ENCODE measurements at regions not wholly inside any gene's neighbourhood (a gene's known extent, or its start where the extent isn't known, plus 50 kb on each side); places are given as distances from the start of the nearest gene placed in this dataset.

GRCh38 chr2:13485256-13485655 is 768.5 kb downstream of the TRIB2 start:
- Histone ChIP-seq H2BK20ac (ENCODE audit: low read depth, low read length, poor library complexity, severe bottlenecking) (no peak overlapping the region), H3T11ph (ENCODE audit: low read length) (no peak overlapping the region), H3K27me3 (ENCODE audit: insufficient read depth, low read length) (no peaks in the 10 kb centered on the region), H3K4me2 (ENCODE audit: insufficient read depth, insufficient read length, low read length) (no peak overlapping the region), H4K91ac (ENCODE audit: insufficient read length, low read depth, low read length) (no peak overlapping the region), H3K56ac (ENCODE audit: insufficient read length, low read depth, low read length) (no peak overlapping the region), H2AK5ac (ENCODE audit: insufficient read length, low read length) (no peak overlapping the region), H3K79me1 (ENCODE audit: insufficient read depth, low read depth, low read length, poor library complexity, severe bottlenecking) (no peaks in the 10 kb centered on the region), H2BK15ac (ENCODE audit: low read depth, low read length) (no peak overlapping the region), H3K23ac (ENCODE audit: insufficient read length, low read depth, low read length) (no peak overlapping the region), H3K4me1 (ENCODE audit: insufficient read depth, low read length) (no peaks in the 10 kb centered on the region), H2BK5ac (ENCODE audit: insufficient read length, low read length) (no peak overlapping the region), H2AFZ (ENCODE audit: low read length) (no peak overlapping the region), H3K14ac (ENCODE audit: insufficient read depth, low read length) (no peak overlapping the region), H3K4ac (ENCODE audit: low read depth, low read length) (no peak overlapping the region), H4K20me1 (ENCODE audit: control insufficient read depth, insufficient read depth, insufficient read length) (no peaks in the 10 kb centered on the region), H2BK120ac (ENCODE audit: low read depth, low read length, poor library complexity, severe bottlenecking) (no peak overlapping the region), H3K79me2 (ENCODE audit: insufficient read depth, low read length) (no peaks in the 10 kb centered on the region), H3K27ac (ENCODE audit: insufficient read length, low read depth, low read length) (no peak overlapping the region), H2BK12ac (ENCODE audit: insufficient read length, low read depth, low read length) (no peak overlapping the region), H3K18ac (ENCODE audit: insufficient read length, low read depth, low read length) (no peak overlapping the region), H3K9me3 (ENCODE audit: control insufficient read depth, low read depth, low read length) (no peaks in the 10 kb centered on the region), H3K9ac (ENCODE audit: extremely low read depth, insufficient read length, low read length) (no peak overlapping the region), H3K23me2 (ENCODE audit: insufficient read length, low read depth, low read length, poor library complexity, severe bottlenecking) (no peaks in the 10 kb centered on the region), H4K5ac (ENCODE audit: insufficient read length, low read depth, low read length) (no peak overlapping the region), H4K8ac (replicated peaks; ENCODE audit: insufficient read length, low read depth, low read length) (no peak overlapping the region)
- WGBS (ENCODE audit: extremely low coverage, insufficient read length, low lambda C conversion rate), result no CpG with 5 or more reads among the region's 2 CpGs
- H3K4me1 Mint-ChIP-seq, result no peaks in the 10 kb centered on the region
- H3K36me3 Mint-ChIP-seq (ENCODE audit: insufficient read depth in 1 of 3, low read depth in 3 of 3), result no peaks in the 10 kb centered on the region
- H3K9me3 Mint-ChIP-seq, result no peaks in the 10 kb centered on the region
- no peak for TF ChIP-seq CTCF (conservative IDR thresholded peaks at IDR 0.05)
- no peak overlapping the region for H3K4me3 Mint-ChIP-seq
- no peak for DNase-seq
- no peaks in the 10 kb centered on the region; the same call in 1 of the 2 replicates for H3K27me3 Mint-ChIP-seq (ENCODE audit: low read depth)
- no peak overlapping the region for H3K27ac Mint-ChIP-seq
